ENCODE measurements at regions not wholly inside any gene's neighbourhood (a gene's known extent, or its start where the extent isn't known, plus 50 kb on each side); places are given as distances from the start of the nearest gene placed in this dataset.

DNA sequence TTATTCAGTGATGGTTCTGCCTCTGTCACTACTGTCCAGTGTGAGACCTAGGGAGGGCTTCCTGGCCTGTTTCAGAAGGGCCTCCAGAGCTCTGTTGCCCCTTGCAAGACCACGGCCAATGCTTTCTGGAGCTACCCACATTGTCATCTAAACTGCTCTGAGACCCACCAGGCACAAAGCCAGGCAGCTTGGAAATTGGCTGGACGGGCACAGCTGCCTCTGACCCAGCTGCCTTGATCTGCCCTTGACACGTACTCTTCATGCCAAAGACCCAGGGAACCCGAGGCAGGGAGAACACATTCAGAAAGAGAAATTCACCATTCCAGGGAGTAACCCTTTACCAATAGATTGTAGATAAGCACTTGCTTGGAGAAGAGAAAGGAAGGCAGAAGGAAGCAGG is 183.7 kb upstream of the SIX2 start:
- Histone ChIP-seq H3K27ac (ENCODE audit: low read length) (no peak overlapping the region), H3K9me3 (ENCODE audit: low read length) (no peaks in the 10 kb centered on the region), H3K27me3 (ENCODE audit: insufficient read depth, low read depth, low read length) (no peaks in the 10 kb centered on the region), H3F3A (ENCODE audit: insufficient read depth, low read length, poor library complexity, severe bottlenecking) (no peaks in the 10 kb centered on the region), H3K4me2 (ENCODE audit: low read length) (no peak overlapping the region), H3K79me2 (replicated peaks; ENCODE audit: insufficient read depth, low read length) (no peaks in the 10 kb centered on the region), H3K36me3 (ENCODE audit: insufficient read depth, low read length) (no peaks in the 10 kb centered on the region), H3K9ac (ENCODE audit: low read length) (no peak overlapping the region), H4K20me1 (ENCODE audit: insufficient read depth) (no peaks in the 10 kb centered on the region), H3K9me2 (ENCODE audit: insufficient read depth, low read length) (no peaks in the 10 kb centered on the region), H3K4me3 (ENCODE audit: low read length) (no peak overlapping the region), H2AFZ (ENCODE audit: low read depth, low read length) (no peak overlapping the region)
- TF ChIP-seq SMC3 (conservative IDR thresholded peaks at IDR 0.05; ENCODE audit: poor library complexity) (no peak), EP300 (conservative IDR thresholded peaks at IDR 0.05; ENCODE audit: poor library complexity, severe bottlenecking) (no peak), RAD21 (conservative IDR thresholded peaks at IDR 0.05) (no peak), EZH2 (IDR thresholded peaks at IDR 0.05; ENCODE audit: borderline replicate concordance, insufficient read depth, low read length, poor library complexity, severe bottlenecking) (no peak), TAF1 (IDR thresholded peaks at IDR 0.05; ENCODE audit: low read depth) (no peak), POLR2AphosphoS5 (IDR thresholded peaks at IDR 0.05) (no peak), MXI1 (conservative IDR thresholded peaks at IDR 0.05; ENCODE audit: poor library complexity, severe bottlenecking) (no peak)
- TF ChIP-seq, protein P1, sequence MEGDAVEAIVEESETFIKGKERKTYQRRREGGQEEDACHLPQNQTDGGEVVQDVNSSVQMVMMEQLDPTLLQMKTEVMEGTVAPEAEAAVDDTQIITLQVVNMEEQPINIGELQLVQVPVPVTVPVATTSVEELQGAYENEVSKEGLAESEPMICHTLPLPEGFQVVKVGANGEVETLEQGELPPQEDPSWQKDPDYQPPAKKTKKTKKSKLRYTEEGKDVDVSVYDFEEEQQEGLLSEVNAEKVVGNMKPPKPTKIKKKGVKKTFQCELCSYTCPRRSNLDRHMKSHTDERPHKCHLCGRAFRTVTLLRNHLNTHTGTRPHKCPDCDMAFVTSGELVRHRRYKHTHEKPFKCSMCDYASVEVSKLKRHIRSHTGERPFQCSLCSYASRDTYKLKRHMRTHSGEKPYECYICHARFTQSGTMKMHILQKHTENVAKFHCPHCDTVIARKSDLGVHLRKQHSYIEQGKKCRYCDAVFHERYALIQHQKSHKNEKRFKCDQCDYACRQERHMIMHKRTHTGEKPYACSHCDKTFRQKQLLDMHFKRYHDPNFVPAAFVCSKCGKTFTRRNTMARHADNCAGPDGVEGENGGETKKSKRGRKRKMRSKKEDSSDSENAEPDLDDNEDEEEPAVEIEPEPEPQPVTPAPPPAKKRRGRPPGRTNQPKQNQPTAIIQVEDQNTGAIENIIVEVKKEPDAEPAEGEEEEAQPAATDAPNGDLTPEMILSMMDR (IDR thresholded peaks at IDR 0.05; ENCODE audit: poor library complexity, severe bottlenecking), result no peak
- TF ChIP-seq, protein P2, sequence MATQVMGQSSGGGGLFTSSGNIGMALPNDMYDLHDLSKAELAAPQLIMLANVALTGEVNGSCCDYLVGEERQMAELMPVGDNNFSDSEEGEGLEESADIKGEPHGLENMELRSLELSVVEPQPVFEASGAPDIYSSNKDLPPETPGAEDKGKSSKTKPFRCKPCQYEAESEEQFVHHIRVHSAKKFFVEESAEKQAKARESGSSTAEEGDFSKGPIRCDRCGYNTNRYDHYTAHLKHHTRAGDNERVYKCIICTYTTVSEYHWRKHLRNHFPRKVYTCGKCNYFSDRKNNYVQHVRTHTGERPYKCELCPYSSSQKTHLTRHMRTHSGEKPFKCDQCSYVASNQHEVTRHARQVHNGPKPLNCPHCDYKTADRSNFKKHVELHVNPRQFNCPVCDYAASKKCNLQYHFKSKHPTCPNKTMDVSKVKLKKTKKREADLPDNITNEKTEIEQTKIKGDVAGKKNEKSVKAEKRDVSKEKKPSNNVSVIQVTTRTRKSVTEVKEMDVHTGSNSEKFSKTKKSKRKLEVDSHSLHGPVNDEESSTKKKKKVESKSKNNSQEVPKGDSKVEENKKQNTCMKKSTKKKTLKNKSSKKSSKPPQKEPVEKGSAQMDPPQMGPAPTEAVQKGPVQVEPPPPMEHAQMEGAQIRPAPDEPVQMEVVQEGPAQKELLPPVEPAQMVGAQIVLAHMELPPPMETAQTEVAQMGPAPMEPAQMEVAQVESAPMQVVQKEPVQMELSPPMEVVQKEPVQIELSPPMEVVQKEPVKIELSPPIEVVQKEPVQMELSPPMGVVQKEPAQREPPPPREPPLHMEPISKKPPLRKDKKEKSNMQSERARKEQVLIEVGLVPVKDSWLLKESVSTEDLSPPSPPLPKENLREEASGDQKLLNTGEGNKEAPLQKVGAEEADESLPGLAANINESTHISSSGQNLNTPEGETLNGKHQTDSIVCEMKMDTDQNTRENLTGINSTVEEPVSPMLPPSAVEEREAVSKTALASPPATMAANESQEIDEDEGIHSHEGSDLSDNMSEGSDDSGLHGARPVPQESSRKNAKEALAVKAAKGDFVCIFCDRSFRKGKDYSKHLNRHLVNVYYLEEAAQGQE (IDR thresholded peaks at IDR 0.05; ENCODE audit: borderline replicate concordance), result no peak

DNA sequence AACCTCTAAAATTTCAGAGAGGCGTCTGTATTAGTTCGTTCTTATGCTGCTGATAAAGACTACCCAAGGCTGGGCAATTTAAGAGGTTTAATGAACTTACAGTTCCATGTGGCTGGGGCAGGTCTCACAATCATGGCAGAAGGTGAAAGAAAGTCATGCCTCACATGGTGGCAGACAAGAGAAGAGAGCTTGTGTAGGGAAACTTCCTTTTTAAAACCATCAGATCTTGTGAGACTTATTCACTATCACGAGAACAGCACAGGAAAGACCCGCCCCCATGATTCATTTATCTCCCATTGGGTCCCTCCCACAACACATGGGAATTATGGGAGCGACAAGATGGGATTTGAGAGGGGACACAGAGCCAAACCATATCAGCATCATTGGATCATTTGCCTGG is 183.2 kb upstream of the SIX2 start:
- Histone ChIP-seq H3K4me3 (ENCODE audit: low read length) (no peak overlapping the region), H3K9ac (ENCODE audit: low read length) (no peak overlapping the region), H3F3A (ENCODE audit: insufficient read depth, low read length, poor library complexity, severe bottlenecking) (no peaks in the 10 kb centered on the region), H3K9me3 (ENCODE audit: low read length) (no peaks in the 10 kb centered on the region), H3K4me2 (ENCODE audit: low read length) (no peak overlapping the region), H4K20me1 (ENCODE audit: insufficient read depth) (no peaks in the 10 kb centered on the region), H3K79me2 (replicated peaks; ENCODE audit: insufficient read depth, low read length) (no peaks in the 10 kb centered on the region), H2AFZ (ENCODE audit: low read depth, low read length) (no peak overlapping the region), H3K9me2 (ENCODE audit: insufficient read depth, low read length) (no peaks in the 10 kb centered on the region), H3K27ac (ENCODE audit: low read length) (no peak overlapping the region), H3K36me3 (ENCODE audit: insufficient read depth, low read length) (no peaks in the 10 kb centered on the region), H3K27me3 (ENCODE audit: insufficient read depth, low read depth, low read length) (no peaks in the 10 kb centered on the region)
- no peak for TF ChIP-seq SMC3 (conservative IDR thresholded peaks at IDR 0.05; ENCODE audit: poor library complexity)
- TF ChIP-seq MXI1 (conservative IDR thresholded peaks at IDR 0.05; ENCODE audit: poor library complexity, severe bottlenecking), result no peak
- no peak for TF ChIP-seq EP300 (conservative IDR thresholded peaks at IDR 0.05; ENCODE audit: poor library complexity, severe bottlenecking)

DNA sequence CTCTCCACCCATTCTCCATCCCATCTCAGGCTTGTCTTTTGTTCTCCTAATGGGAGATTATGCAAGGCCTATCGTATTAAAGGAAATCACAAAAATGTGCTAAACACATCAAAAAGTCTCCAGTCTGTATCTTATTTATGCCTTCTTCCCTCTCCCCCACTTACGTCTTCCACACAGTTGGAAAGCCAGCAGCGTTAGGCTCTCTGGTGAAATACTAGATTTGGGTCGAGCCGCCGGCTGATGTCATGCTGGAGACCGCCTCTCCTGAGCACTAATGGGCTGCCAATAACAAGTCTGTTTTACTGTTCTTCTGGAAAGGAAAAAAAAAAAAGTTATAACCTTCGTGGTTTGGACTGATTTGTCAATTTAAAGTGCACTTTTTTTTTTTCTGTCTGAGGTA is 182.7 kb upstream of the SIX2 start:
- H3K9me3 ChIP-seq (ENCODE audit: low read length), result no peaks in the 10 kb centered on the region
- TF ChIP-seq TAF1 (IDR thresholded peaks at IDR 0.05; ENCODE audit: low read depth) (no peak), POLR2AphosphoS5 (IDR thresholded peaks at IDR 0.05) (no peak), RAD21 (conservative IDR thresholded peaks at IDR 0.05) (no peak), SMC3 (conservative IDR thresholded peaks at IDR 0.05; ENCODE audit: poor library complexity) (no peak), MXI1 (conservative IDR thresholded peaks at IDR 0.05; ENCODE audit: poor library complexity, severe bottlenecking) (no peak), EP300 (conservative IDR thresholded peaks at IDR 0.05; ENCODE audit: poor library complexity, severe bottlenecking) (no peak), EZH2 (IDR thresholded peaks at IDR 0.05; ENCODE audit: borderline replicate concordance, insufficient read depth, low read length, poor library complexity, severe bottlenecking) (no peak)
- TF ChIP-seq, protein P2 (IDR thresholded peaks at IDR 0.05; ENCODE audit: borderline replicate concordance), result no peak
- TF ChIP-seq, protein P1 (IDR thresholded peaks at IDR 0.05; ENCODE audit: poor library complexity, severe bottlenecking), result no peak
- H3K4me3 ChIP-seq (ENCODE audit: low read length), result no peak overlapping the region
- H3K9ac ChIP-seq (ENCODE audit: low read length), result no peak overlapping the region
- no peaks in the 10 kb centered on the region for H3K79me2 ChIP-seq (replicated peaks; ENCODE audit: insufficient read depth, low read length)
- no peaks in the 10 kb centered on the region for H4K20me1 ChIP-seq (ENCODE audit: insufficient read depth)
- no peaks in the 10 kb centered on the region for H3K9me2 ChIP-seq (ENCODE audit: insufficient read depth, low read length)
- H3K36me3 ChIP-seq (ENCODE audit: insufficient read depth, low read length), result no peaks in the 10 kb centered on the region
- H3K27me3 ChIP-seq (ENCODE audit: insufficient read depth, low read depth, low read length), result no peaks in the 10 kb centered on the region
- no peaks in the 10 kb centered on the region for H3F3A ChIP-seq (ENCODE audit: insufficient read depth, low read length, poor library complexity, severe bottlenecking)
- no peak overlapping the region for H3K4me2 ChIP-seq (ENCODE audit: low read length)
- no peak overlapping the region for H2AFZ ChIP-seq (ENCODE audit: low read depth, low read length)
- H3K27ac ChIP-seq (ENCODE audit: low read length), result no peak overlapping the region
